GM19452 (cell line): ENCODE measurements at regions not wholly inside any gene's neighbourhood (a gene's known extent, or its start where the extent isn't known, plus 50 kb on each side); places are given as distances from the start of the nearest gene placed in this dataset.
A peak's percentile ranks its signal among the peaks of the same experiment; 100 is the strongest.
"Not testable (repeated sequence)": the region's sequence is repeated elsewhere in the genome, so short reads cannot be mapped to it uniquely, and the experiment has no call there.

Experiments
- ATAC-seq: cut with Tn5 transposase; IDR thresholded peaks from one replicate; pipeline ENCODE4 v1.9.1; 2021; ENCODE audit not compliant: unreplicated experiment

- no peak for ATAC-seq
Measured at GRCh38 chr2:122266636-122267035, 511.2 kb downstream of the TSN start.

GRCh38 chr2:122267947-122268346, 512.5 kb downstream of the TSN start:
- no peak for ATAC-seq

GRCh38 chr2:122273785-122274419, 518.5 kb downstream of the TSN start:
- no peak for ATAC-seq

- no peak for ATAC-seq
Measured at GRCh38 chr2:122277956-122278355, 522.5 kb downstream of the TSN start.

- ATAC-seq = no peak
Measured at GRCh38 chr2:122300758-122301157, 545.3 kb downstream of the TSN start.

GRCh38 chr2:122307763-122308162, 552.3 kb downstream of the TSN start:
- ATAC-seq = no peak

- ATAC-seq = no peak
Measured at GRCh38 chr2:122315306-122315705, 559.9 kb downstream of the TSN start.

- ATAC-seq = no peak
Measured at GRCh38 chr2:122319539-122320132, 564.2 kb downstream of the TSN start.

GRCh38 chr2:122322815-122323214, 567.4 kb downstream of the TSN start:
- ATAC-seq = no peak

GRCh38 chr2:122323927-122324326, 568.5 kb downstream of the TSN start:
- ATAC-seq = no peak

GRCh38 chr2:122326471-122326870, 571.0 kb downstream of the TSN start:
- no peak for ATAC-seq

GRCh38 chr2:122328816-122329215, 573.4 kb downstream of the TSN start:
- ATAC-seq = no peak

- ATAC-seq = no peak
Measured at GRCh38 chr2:122329278-122329677, 573.8 kb downstream of the TSN start.

- ATAC-seq = no peak
Measured at GRCh38 chr2:122333932-122334331, 578.5 kb downstream of the TSN start.

GRCh38 chr2:122338000-122338399, 582.5 kb downstream of the TSN start:
- no peak for ATAC-seq

GRCh38 chr2:122340246-122340645, 584.8 kb downstream of the TSN start:
- peak; percentile 95 for ATAC-seq

GRCh38 chr2:122341007-122341406, 585.6 kb downstream of the TSN start:
- no peak for ATAC-seq

GRCh38 chr2:122352151-122352550, 596.7 kb downstream of the TSN start:
- ATAC-seq = not testable (repeated sequence)

GRCh38 chr2:122357998-122358397, 602.5 kb downstream of the TSN start:
- ATAC-seq = no peak

- ATAC-seq = no peak
Measured at GRCh38 chr2:122358729-122359128, 603.3 kb downstream of the TSN start.

GRCh38 chr2:122363885-122364284, 608.4 kb downstream of the TSN start:
- ATAC-seq = no peak

GRCh38 chr2:122366427-122366826, 611.0 kb downstream of the TSN start:
- ATAC-seq = no peak
